ACC112 (cell line): ENCODE measurements at regions not wholly inside any gene's neighbourhood (a gene's known extent, or its start where the extent isn't known, plus 50 kb on each side); places are given as distances from the start of the nearest gene placed in this dataset.

ENCODE experiments used
- H2AFZ ChIP-seq: fragments of 200-600 bp; sonication (generic); one replicate; pipeline ENCODE4 v1.6.0; 2017; ENCODE audit warnings: antibody characterized with exemption, low read length; ENCODE audit not compliant: unreplicated experiment
- H3K27ac ChIP-seq: fragments of 200-600 bp; sonication (generic); 2 replicates; pipeline ENCODE4 v1.5.1; 2014; ENCODE audit warnings: low read depth, mild to moderate bottlenecking, antibody characterized with exemption, low read length, moderate library complexity
- H3K27me3 ChIP-seq: fragments of 200-600 bp; sonication (generic); 2 replicates; pipeline ENCODE4 v1.6.1; 2014; ENCODE audit warnings: mild to moderate bottlenecking, antibody characterized with exemption, low read length, moderate library complexity, mixed read lengths; ENCODE audit not compliant: insufficient read depth
- H3K36me3 ChIP-seq: fragments of 200-600 bp; sonication (generic); 2 replicates; pipeline ENCODE4 v1.6.1; 2016; ENCODE audit warnings: mild to moderate bottlenecking, antibody characterized with exemption, low read length, moderate library complexity, mixed read lengths; ENCODE audit not compliant: insufficient read depth
- H3K4me1 ChIP-seq: fragments of 200-600 bp; sonication (generic); one replicate; pipeline ENCODE4 v1.6.1; 2016; ENCODE audit warnings: low read length, mixed read lengths; ENCODE audit not compliant: insufficient read depth, unreplicated experiment, control insufficient read depth
- H3K4me3 ChIP-seq: fragments of 200-600 bp; sonication (generic); 2 replicates; pipeline ENCODE4 v1.5.1; 2014; ENCODE audit warnings: mild to moderate bottlenecking, low read depth, low read length
- H3K79me2 ChIP-seq: fragments of 200-600 bp; sonication (generic); one replicate; pipeline ENCODE4 v1.6.0; 2016; ENCODE audit warnings: low read length; ENCODE audit not compliant: control insufficient read depth, unreplicated experiment, insufficient read depth

- H3K27ac ChIP-seq, result peak overlapping the region; percentile 96
Observed at GRCh38 chr13:33493672-33494365, 208.3 kb upstream of the STARD13 start.

GRCh38 chr13:33494596-33495204, 209.1 kb upstream of the STARD13 start:
- H3K79me2 ChIP-seq, result no peaks in the 10 kb centered on the region
- H3K36me3 ChIP-seq, result no peaks in the 10 kb centered on the region
- H3K4me1 ChIP-seq, result peaks cover 40% of the 10 kb centered on the region
- H3K27me3 ChIP-seq, result no peaks in the 10 kb centered on the region
- H2AFZ ChIP-seq, result no peak overlapping the region
- H3K4me3 ChIP-seq, result peak overlapping the region; percentile 57; the same call in 1 of the 2 replicates
- peak overlapping the region; percentile 96 for H3K27ac ChIP-seq

More at GRCh38 chr13:33493672-33494365, 208.3 kb upstream of the STARD13 start:
- no peaks in the 10 kb centered on the region for H3K36me3 ChIP-seq
- no peaks in the 10 kb centered on the region for H3K27me3 ChIP-seq
- H2AFZ ChIP-seq, result no peak overlapping the region
- peaks cover 40% of the 10 kb centered on the region for H3K4me1 ChIP-seq
- no peak overlapping the region for H3K4me3 ChIP-seq
- no peaks in the 10 kb centered on the region for H3K79me2 ChIP-seq

- Histone ChIP-seq H3K79me2 (no peaks in the 10 kb centered on the region), H3K36me3 (no peaks in the 10 kb centered on the region), H3K27ac (peak overlapping the region; percentile 86), H3K4me1 (peaks cover 40% of the 10 kb centered on the region), H2AFZ (peak overlapping the region; percentile 63), H3K4me3 (peak overlapping the region; percentile 41; the same call in 1 of the 2 replicates), H3K27me3 (no peaks in the 10 kb centered on the region)
Observed at GRCh38 chr13:33496336-33496735, 210.8 kb upstream of the STARD13 start.

GRCh38 chr13:33497146-33497845, 211.7 kb upstream of the STARD13 start:
- H3K27me3 ChIP-seq, result no peaks in the 10 kb centered on the region
- no peaks in the 10 kb centered on the region for H3K79me2 ChIP-seq
- peak overlapping the region; percentile 41; the same call in 1 of the 2 replicates for H3K4me3 ChIP-seq
- peak overlapping the region; percentile 86 for H3K27ac ChIP-seq
- H2AFZ ChIP-seq, result peak overlapping the region; percentile 63
- H3K36me3 ChIP-seq, result no peaks in the 10 kb centered on the region
- H3K4me1 ChIP-seq, result peaks cover 40% of the 10 kb centered on the region

DNA sequence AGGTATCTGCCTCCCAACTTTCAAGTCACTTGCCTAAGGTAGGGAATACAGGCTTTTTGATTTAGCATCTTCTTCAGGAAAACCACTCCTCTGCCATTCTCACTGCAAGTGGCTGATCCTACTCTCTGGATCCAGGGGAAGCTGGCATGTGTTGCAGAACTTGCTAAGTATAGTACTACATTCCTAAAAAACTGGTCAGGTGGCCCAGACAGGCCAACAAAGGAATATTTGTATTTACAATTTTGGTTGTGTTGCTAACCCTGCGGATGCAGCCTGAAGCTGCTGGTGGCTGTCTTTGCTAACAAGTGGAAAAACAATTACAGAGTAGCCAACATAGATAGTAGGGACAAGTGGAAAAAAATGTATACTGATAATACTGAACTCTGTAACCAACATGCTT, 222.5 kb upstream of the STARD13 start:
- Histone ChIP-seq H3K27ac (no peak overlapping the region), H3K4me1 (no peaks in the 10 kb centered on the region), H3K79me2 (no peaks in the 10 kb centered on the region), H3K27me3 (no peaks in the 10 kb centered on the region), H3K4me3 (no peak overlapping the region), H2AFZ (no peak overlapping the region), H3K36me3 (no peaks in the 10 kb centered on the region)

- Histone ChIP-seq H2AFZ (peak overlapping the region; percentile 7), H3K4me3 (no peak overlapping the region), H3K27ac (no peak overlapping the region), H3K27me3 (no peaks in the 10 kb centered on the region), H3K4me1 (no peaks in the 10 kb centered on the region), H3K36me3 (no peaks in the 10 kb centered on the region), H3K79me2 (no peaks in the 10 kb centered on the region)
Observed at GRCh38 chr13:33509642-33510229, 224.2 kb upstream of the STARD13 start.

DNA sequence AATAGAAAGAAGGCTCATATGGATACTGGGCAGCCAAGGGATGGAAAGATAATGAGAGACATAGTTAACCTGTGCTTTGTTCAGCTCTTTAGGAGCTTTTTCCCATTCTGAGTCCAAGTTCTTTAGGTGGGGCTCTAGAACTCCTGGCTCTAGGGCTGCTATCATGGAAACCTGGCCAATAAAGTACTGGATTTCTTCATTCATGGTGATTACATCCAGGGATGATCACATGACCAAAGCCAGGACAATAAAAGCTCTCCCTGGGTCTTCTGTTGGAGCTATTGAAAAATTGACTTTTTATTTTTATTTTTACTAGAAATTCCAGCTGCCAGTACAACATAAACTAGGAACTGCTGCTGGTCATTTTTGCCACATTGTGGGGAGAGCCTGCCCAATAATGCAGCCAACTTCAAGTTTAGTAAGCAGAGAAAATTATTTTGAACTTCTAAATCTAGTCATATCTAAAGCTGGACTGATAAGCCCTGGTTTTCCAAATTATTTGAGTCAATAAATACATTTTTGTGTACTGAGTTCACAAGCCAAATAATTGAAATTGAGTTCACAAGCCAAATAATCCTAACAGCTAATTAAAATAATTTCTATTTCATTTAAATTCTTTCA, 224.9 kb upstream of the STARD13 start:
- no peaks in the 10 kb centered on the region for H3K79me2 ChIP-seq
- no peaks in the 10 kb centered on the region for H3K4me1 ChIP-seq
- no peak overlapping the region for H3K27ac ChIP-seq
- H3K27me3 ChIP-seq, result no peaks in the 10 kb centered on the region
- H2AFZ ChIP-seq, result no peak overlapping the region
- H3K4me3 ChIP-seq, result no peak overlapping the region
- H3K36me3 ChIP-seq, result no peaks in the 10 kb centered on the region

- H3K36me3 ChIP-seq, result no peaks in the 10 kb centered on the region
- no peaks in the 10 kb centered on the region for H3K4me1 ChIP-seq
- H2AFZ ChIP-seq, result no peak overlapping the region
- H3K4me3 ChIP-seq, result no peak overlapping the region
- no peak overlapping the region for H3K27ac ChIP-seq
- no peaks in the 10 kb centered on the region for H3K27me3 ChIP-seq
- no peaks in the 10 kb centered on the region for H3K79me2 ChIP-seq
Observed at GRCh38 chr13:33512880-33513554, 227.5 kb upstream of the STARD13 start.

DNA sequence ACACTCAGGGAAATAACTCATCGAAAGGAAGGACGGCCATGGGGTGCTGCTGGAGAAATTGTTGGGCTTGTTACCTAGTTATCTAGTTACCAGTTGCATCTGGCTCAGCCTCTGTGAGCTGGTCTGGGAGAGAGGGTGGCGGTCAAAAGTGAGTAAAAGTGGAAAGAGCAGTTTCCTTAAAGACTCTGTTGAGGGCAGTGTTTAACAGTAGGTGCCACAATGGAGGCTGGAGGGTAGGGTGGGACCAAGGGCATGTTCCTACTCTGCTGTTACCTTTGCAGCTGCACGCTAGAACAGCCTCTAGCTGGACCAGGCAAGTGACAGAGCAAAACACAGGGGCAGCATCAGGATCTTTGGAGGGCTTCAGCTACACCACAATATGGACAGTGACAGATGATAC, 228.8 kb upstream of the STARD13 start:
- Histone ChIP-seq H3K4me3 (no peak overlapping the region), H2AFZ (no peak overlapping the region), H3K27ac (no peak overlapping the region), H3K79me2 (no peaks in the 10 kb centered on the region), H3K27me3 (no peaks in the 10 kb centered on the region), H3K36me3 (no peaks in the 10 kb centered on the region), H3K4me1 (no peaks in the 10 kb centered on the region)

GRCh38 chr13:33515146-33515545, 229.6 kb upstream of the STARD13 start:
- Histone ChIP-seq H3K79me2 (no peaks in the 10 kb centered on the region), H3K36me3 (no peaks in the 10 kb centered on the region), H3K4me1 (peaks cover 4% of the 10 kb centered on the region), H2AFZ (no peak overlapping the region), H3K27me3 (no peaks in the 10 kb centered on the region), H3K27ac (no peak overlapping the region), H3K4me3 (no peak overlapping the region)
